SK-N-SH treated with all-trans-retinoic acid at 6 μM for 48 hours (cell line): ENCODE measurements at regions not wholly inside any gene's neighbourhood (a gene's known extent, or its start where the extent isn't known, plus 50 kb on each side); places are given as distances from the start of the nearest gene placed in this dataset.

Experiments
- ARNTL ChIP-seq: fragments of 450-650 bp; formaldehyde crosslinking; IDR thresholded peaks from 2 replicates; pipeline ENCODE4 v1.5.0; 2020; ENCODE audit warnings: low read depth, mild to moderate bottlenecking, moderate library complexity, borderline replicate concordance
- OSR1 ChIP-seq: fragments of 250-450 bp; sonication (Bioruptor Pico); IDR thresholded peaks from 2 replicates; pipeline ENCODE4 v1.8.0; 2022; ENCODE audit warnings: moderate library complexity, mild to moderate bottlenecking, inconsistent platforms
- RARB ChIP-seq: fragments of 250-450 bp; sonication (Bioruptor Pico); IDR thresholded peaks from 2 replicates; pipeline ENCODE4 v1.8.0; 2021; ENCODE audit warnings: mild to moderate bottlenecking, moderate library complexity

DNA sequence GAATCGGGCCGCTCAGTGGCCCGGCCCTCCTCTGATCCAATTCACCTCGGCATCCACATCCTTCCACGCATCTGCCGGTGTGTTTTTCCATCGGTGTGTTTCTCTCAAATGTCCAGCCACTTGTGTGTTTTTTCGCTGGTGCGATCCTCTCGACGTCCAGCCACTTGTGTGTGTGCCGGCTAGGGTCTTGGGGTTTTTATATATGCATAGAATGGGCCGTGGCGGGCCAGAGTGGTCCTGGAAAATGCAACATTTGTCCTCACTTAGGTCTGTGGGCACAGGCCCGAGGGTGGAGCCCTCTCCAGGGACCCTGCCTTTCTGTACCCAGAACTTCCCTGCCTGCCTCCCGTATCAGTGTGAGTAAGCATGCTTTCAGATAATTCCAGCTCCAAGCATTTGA is 1106.4 kb downstream of the AMY1C start:
- TF ChIP-seq ARNTL (CRISPR knock-in tag) = no peak
- no peak for TF ChIP-seq OSR1 (CRISPR knock-in tag)
- no peak for TF ChIP-seq RARB
